Heart left ventricle (tissue), 16 donors: ENCODE measurements at regions not wholly inside any gene's neighbourhood (a gene's known extent, or its start where the extent isn't known, plus 50 kb on each side); places are given as distances from the start of the nearest gene placed in this dataset.

Source experiments
- ATAC-seq, 4 donors: fragments of 200-7000 bp; cut with Tn5 transposase; one replicate each; pipeline ENCODE4 v1.9.1; 2020 to 2022; ENCODE audit warnings: moderate library complexity in 4 of 4, mild to moderate bottlenecking in 3 of 4, moderate number of reproducible peaks in 1 of 4
- DNase-seq, 5 donors: peaks; one replicate each; pipeline ENCODE4 v3.0.0-alpha.2; 2020
- H3K27ac ChIP-seq, 12 donors: fragments of 200-600 bp; sonication (generic) in 4 of 12; one replicate each; pipeline versions ENCODE4 v1.5.0 to v1.8.0; 2016 to 2022; ENCODE audit warnings: mild to moderate bottlenecking in 2 of 12
- H3K27me3 ChIP-seq, 9 donors: fragments of 200-600 bp; sonication (generic) in 2 of 9; one replicate each; pipeline versions ENCODE4 v1.5.1 to v1.8.0; 2016 to 2022; ENCODE audit warnings: mild to moderate bottlenecking in 3 of 9
- H3K36me3 ChIP-seq, 9 donors: fragments of 200-600 bp; sonication (generic) in 2 of 9; one replicate each; pipeline versions ENCODE4 v1.5.0 to v1.8.0; 2018 to 2022; ENCODE audit warnings: mild to moderate bottlenecking in 2 of 9
- H3K4me1 ChIP-seq, 12 donors: fragments of 200-600 bp; sonication (generic) in 4 of 12; one replicate each; pipeline versions ENCODE4 v1.5.0 to v1.8.0; 2016 to 2022; ENCODE audit warnings: mild to moderate bottlenecking in 3 of 12
- H3K4me3 ChIP-seq, 12 donors: fragments of 200-600 bp; sonication (generic) in 4 of 12; one replicate each; pipeline versions ENCODE4 v1.5.0 to v1.8.0; 2017 to 2022; ENCODE audit warnings: mild to moderate bottlenecking in 9 of 12, moderate library complexity in 4 of 12
- H3K9me3 ChIP-seq, 12 donors: fragments of 200-600 bp; sonication (generic) in 4 of 12; one replicate each; pipeline versions ENCODE4 v1.5.0 to v1.8.0; 2016 to 2022; ENCODE audit warnings: mild to moderate bottlenecking in 1 of 12
- POLR2A ChIP-seq, 2 donors: fragments of 450-650 bp; IDR thresholded peaks; one replicate each; pipeline ENCODE4 v1.6.1; 2017; ENCODE audit warnings: antibody characterized with exemption in 2 of 2, mild to moderate bottlenecking in 2 of 2, moderate library complexity in 2 of 2
- WGBS, 4 donors: extraction: QIAGEN DNeasy Blood & Tissue Kit in 2 of 4; methylation state at CpG; one replicate each; pipeline versions ENCODE4 v1.1.5 to v1.1.7; 2013 to 2018; 5-methylcytosine and 5-hydroxymethylcytosine counted together
- intact Hi-C, 10 donors: fragments of 100-400 bp; cut with DNase I; formaldehyde crosslinking; loops; one replicate each; pipeline versions ENCODE4 v1.11.1 to v1.14.2; 2022
- TF ChIP-seq, protein P1 (sequence below), 12 donors: fragments of 200-600 bp; sonication (generic) in 4 of 12; IDR thresholded peaks; one replicate each; pipeline versions ENCODE4 v1.5.0 to v1.8.0; 2018 to 2022; ENCODE audit warnings: antibody characterized with exemption in 12 of 12, mild to moderate bottlenecking in 5 of 12
- donor health status: ischemic (EF 13 %, LVEDD 7.1; RV severe dilation, severe dysfunction).
- donor health status: healthy with polysubstance abuse.
- donor health status: DM: no; HTN: yes; CAD: no.
- donor health status: DM: no; HTN: no; CAD: no.
- donor health status: ischemic (EF 25% LVEDD 6.9; RV normal size, moderate dysfunction).
- donor health status: ischemic (EF 25% LVEDD 5.7; RV mildly dilated, moderate dysfunction).
- donor health status: healthy.
- donor health status: DM: yes; HTN: yes; CAD: no.
- donor health status: ischemic (EF 35%, LVEDD 5.7; RV mildly dilated, moderate dysfunction).
- donor health status: nonischemic (EF 11% LVEDD 7.7; RV severe dilation, severe dysfunction).
- donor health status: DM: yes; HTN: yes; CAD: no.
- donor health status: PGD.
- donor health status: ischemic (EF 29% LVEDD 5.4; RV normal size, mild dysfunction).
- donor health status: nonischemic (EF 23%, LVEDD 6.1; RV moderate dilation, normal function).

DNA sequence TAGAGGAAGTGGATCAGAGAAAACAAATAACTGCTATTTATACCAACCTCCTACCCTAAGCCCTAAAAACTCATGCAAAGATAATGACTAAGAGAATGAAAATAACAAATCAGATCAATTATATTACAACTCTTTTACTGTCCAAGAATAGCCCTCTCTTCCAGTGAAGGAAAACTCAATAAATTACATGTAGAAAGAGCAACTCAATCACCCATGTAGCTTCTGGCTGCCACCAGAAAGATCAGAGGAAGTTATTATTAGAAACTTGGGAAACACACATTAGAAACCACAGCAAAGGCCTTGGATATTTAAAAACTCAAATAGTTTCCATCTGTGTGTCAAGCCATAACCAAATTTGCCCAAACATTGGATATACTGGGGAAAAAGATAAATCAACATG, 134.0 kb upstream of the TARS1 start:
- no peak for ATAC-seq

GRCh38 chr5:33308586-33308985, 132.2 kb upstream of the TARS1 start:
- Histone ChIP-seq H3K9me3 (no peaks in the 10 kb centered on the region), H3K27me3 (no peaks in the 10 kb centered on the region), H3K4me1 (peaks cover 0 to 13% (median 3%) of the 10 kb centered on the region in 12 donors), H3K4me3 (no peak overlapping the region), H3K27ac (peak overlapping the region in 1 of 12 donors; percentile 55), H3K36me3 (no peaks in the 10 kb centered on the region)
- 87 to 97% (median 93%) methylated on average over 1 of the region's 1 CpG for WGBS, 4 donors
- intact Hi-C loops = loop anchor here in 2 of 10 donors (10.0 kb wide), 2 partner anchors 604 to 694 kb away; no protein-coding TSS in a partner anchor
- TF ChIP-seq POLR2A (IDR thresholded peaks at IDR 0.05) = no peak
- TF ChIP-seq, protein P1, sequence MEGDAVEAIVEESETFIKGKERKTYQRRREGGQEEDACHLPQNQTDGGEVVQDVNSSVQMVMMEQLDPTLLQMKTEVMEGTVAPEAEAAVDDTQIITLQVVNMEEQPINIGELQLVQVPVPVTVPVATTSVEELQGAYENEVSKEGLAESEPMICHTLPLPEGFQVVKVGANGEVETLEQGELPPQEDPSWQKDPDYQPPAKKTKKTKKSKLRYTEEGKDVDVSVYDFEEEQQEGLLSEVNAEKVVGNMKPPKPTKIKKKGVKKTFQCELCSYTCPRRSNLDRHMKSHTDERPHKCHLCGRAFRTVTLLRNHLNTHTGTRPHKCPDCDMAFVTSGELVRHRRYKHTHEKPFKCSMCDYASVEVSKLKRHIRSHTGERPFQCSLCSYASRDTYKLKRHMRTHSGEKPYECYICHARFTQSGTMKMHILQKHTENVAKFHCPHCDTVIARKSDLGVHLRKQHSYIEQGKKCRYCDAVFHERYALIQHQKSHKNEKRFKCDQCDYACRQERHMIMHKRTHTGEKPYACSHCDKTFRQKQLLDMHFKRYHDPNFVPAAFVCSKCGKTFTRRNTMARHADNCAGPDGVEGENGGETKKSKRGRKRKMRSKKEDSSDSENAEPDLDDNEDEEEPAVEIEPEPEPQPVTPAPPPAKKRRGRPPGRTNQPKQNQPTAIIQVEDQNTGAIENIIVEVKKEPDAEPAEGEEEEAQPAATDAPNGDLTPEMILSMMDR (IDR thresholded peaks at IDR 0.05) = no peak
- no peak for DNase-seq
- no peak for ATAC-seq

More for the DNA sequence above, 134.0 kb upstream of the TARS1 start:
- no peaks in the 10 kb centered on the region for H3K36me3 ChIP-seq
- peaks cover 0 to 6% (median 0%) of the 10 kb centered on the region in 12 donors for H3K9me3 ChIP-seq
- no peak for DNase-seq
- H3K4me1 ChIP-seq = peaks cover 0 to 13% (median 3%) of the 10 kb centered on the region in 12 donors
- H3K27ac ChIP-seq = peak overlapping the region in 1 of 12 donors; percentile 55
- intact Hi-C loops = loop anchor here in 2 of 10 donors (10.0 kb wide), 2 partner anchors 602 to 692 kb away; no protein-coding TSS in a partner anchor
- TF ChIP-seq, protein P1 (IDR thresholded peaks at IDR 0.05) = no peak
- TF ChIP-seq POLR2A (IDR thresholded peaks at IDR 0.05) = no peak
- H3K27me3 ChIP-seq = no peaks in the 10 kb centered on the region
- no peak overlapping the region for H3K4me3 ChIP-seq

- TF ChIP-seq, protein P1 (IDR thresholded peaks at IDR 0.05) = no peak
- TF ChIP-seq POLR2A (IDR thresholded peaks at IDR 0.05) = no peak
- Histone ChIP-seq H3K36me3 (no peaks in the 10 kb centered on the region), H3K9me3 (no peaks in the 10 kb centered on the region), H3K27me3 (no peaks in the 10 kb centered on the region), H3K27ac (peak overlapping the region in 1 of 12 donors; percentile 55), H3K4me1 (peaks cover 0 to 13% (median 3%) of the 10 kb centered on the region in 12 donors), H3K4me3 (no peak overlapping the region)
- ATAC-seq (no peak), DNase-seq (no peak)
- whole genome bisulfite sequencing, 4 donors = 58 to 79% (median 68%) methylated on average over 2 of the region's 2 CpGs
- intact Hi-C loops = loop anchor here in 2 of 10 donors (10.0 kb wide), 2 partner anchors 604 to 694 kb away; no protein-coding TSS in a partner anchor
Observed at GRCh38 chr5:33309068-33309467, 131.7 kb upstream of the TARS1 start.

GRCh38 chr5:33309536-33310345, 131.0 kb upstream of the TARS1 start:
- WGBS, 4 donors = 63 to 76% (median 70%) methylated on average over 3 of the region's 3 CpGs
- intact Hi-C loops = loop anchor here in 2 of 10 donors (10.0 kb wide), 2 partner anchors 605 to 695 kb away; no protein-coding TSS in a partner anchor
- no peak for ATAC-seq
- no peaks in the 10 kb centered on the region for H3K9me3 ChIP-seq
- H3K36me3 ChIP-seq = no peaks in the 10 kb centered on the region
- no peak overlapping the region for H3K4me3 ChIP-seq
- TF ChIP-seq POLR2A (IDR thresholded peaks at IDR 0.05) = no peak
- TF ChIP-seq, protein P1 (IDR thresholded peaks at IDR 0.05) = no peak
- H3K27me3 ChIP-seq = no peaks in the 10 kb centered on the region
- DNase-seq = no peak
- peak overlapping the region in 1 of 12 donors; percentile 55 for H3K27ac ChIP-seq
- H3K4me1 ChIP-seq = peaks cover 0 to 13% (median 3%) of the 10 kb centered on the region in 12 donors
